ENCODE measurements at regions not wholly inside any gene's neighbourhood (a gene's known extent, or its start where the extent isn't known, plus 50 kb on each side); places are given as distances from the start of the nearest gene placed in this dataset.
"Not testable (repeated sequence)": the region's sequence is repeated elsewhere in the genome, so short reads cannot be mapped to it uniquely, and the experiment has no call there.

- no peaks in the 10 kb centered on the region for H3K9me3 ChIP-seq (ENCODE audit: low read length)
- H3K36me3 ChIP-seq (ENCODE audit: insufficient read depth, low read length) = no peaks in the 10 kb centered on the region
- H2AFZ ChIP-seq (ENCODE audit: low read depth, low read length) = no peak overlapping the region
- H3K4me1 ChIP-seq (ENCODE audit: insufficient read depth, low read length) = peaks cover 7% of the 10 kb centered on the region
- no peak overlapping the region for H3K4me3 ChIP-seq (ENCODE audit: low read length)
- H3K27me3 ChIP-seq (ENCODE audit: insufficient read depth, low read length) = no peaks in the 10 kb centered on the region
Measured at GRCh38 chr12:90543841-90544240, 411.1 kb downstream of the CCER1 start.

GRCh38 chr12:90543374-90543773, 411.6 kb downstream of the CCER1 start:
- H3K4me3 ChIP-seq (ENCODE audit: low read length) = no peak overlapping the region
- no peak overlapping the region for H2AFZ ChIP-seq (ENCODE audit: low read depth, low read length)
- H3K27me3 ChIP-seq (ENCODE audit: insufficient read depth, low read length) = no peaks in the 10 kb centered on the region
- H3K36me3 ChIP-seq (ENCODE audit: insufficient read depth, low read length) = no peaks in the 10 kb centered on the region
- peaks cover 7% of the 10 kb centered on the region for H3K4me1 ChIP-seq (ENCODE audit: insufficient read depth, low read length)
- H3K9me3 ChIP-seq (ENCODE audit: low read length) = no peaks in the 10 kb centered on the region

- not testable (repeated sequence) for H3K4me1 ChIP-seq (ENCODE audit: insufficient read depth, low read length); H3K27me3 ChIP-seq (ENCODE audit: insufficient read depth, low read length); H3K4me3 ChIP-seq (ENCODE audit: low read length); H2AFZ ChIP-seq (ENCODE audit: low read depth, low read length); H3K9me3 ChIP-seq (ENCODE audit: low read length); H3K36me3 ChIP-seq (ENCODE audit: insufficient read depth, low read length)
Measured at GRCh38 chr12:90542852-90543251, 412.1 kb downstream of the CCER1 start.

GRCh38 chr12:90533828-90534227, 421.1 kb downstream of the CCER1 start:
- H3K36me3 ChIP-seq (ENCODE audit: insufficient read depth, low read length); H3K9me3 ChIP-seq (ENCODE audit: low read length); H2AFZ ChIP-seq (ENCODE audit: low read depth, low read length); H3K4me1 ChIP-seq (ENCODE audit: insufficient read depth, low read length); H3K27me3 ChIP-seq (ENCODE audit: insufficient read depth, low read length); H3K4me3 ChIP-seq (ENCODE audit: low read length): not testable (repeated sequence)

- Histone ChIP-seq H3K4me1 (ENCODE audit: insufficient read depth, low read length) (no peaks in the 10 kb centered on the region), H3K4me3 (ENCODE audit: low read length) (no peak overlapping the region), H3K9me3 (ENCODE audit: low read length) (no peaks in the 10 kb centered on the region), H2AFZ (ENCODE audit: low read depth, low read length) (no peak overlapping the region), H3K36me3 (ENCODE audit: insufficient read depth, low read length) (no peaks in the 10 kb centered on the region), H3K27me3 (ENCODE audit: insufficient read depth, low read length) (no peaks in the 10 kb centered on the region)
Measured at GRCh38 chr12:90520002-90520734, 434.8 kb downstream of the CCER1 start.

- Histone ChIP-seq H2AFZ (ENCODE audit: low read depth, low read length) (no peak overlapping the region), H3K27me3 (ENCODE audit: insufficient read depth, low read length) (no peaks in the 10 kb centered on the region), H3K4me3 (ENCODE audit: low read length) (no peak overlapping the region), H3K4me1 (ENCODE audit: insufficient read depth, low read length) (no peaks in the 10 kb centered on the region), H3K36me3 (ENCODE audit: insufficient read depth, low read length) (no peaks in the 10 kb centered on the region), H3K9me3 (ENCODE audit: low read length) (no peaks in the 10 kb centered on the region)
Measured at GRCh38 chr12:90519285-90519684, 435.7 kb downstream of the CCER1 start.

- Histone ChIP-seq H3K27me3 (ENCODE audit: insufficient read depth, low read length) (no peaks in the 10 kb centered on the region), H3K9me3 (ENCODE audit: low read length) (no peaks in the 10 kb centered on the region), H3K4me3 (ENCODE audit: low read length) (no peak overlapping the region), H2AFZ (ENCODE audit: low read depth, low read length) (no peak overlapping the region), H3K36me3 (ENCODE audit: insufficient read depth, low read length) (no peaks in the 10 kb centered on the region), H3K4me1 (ENCODE audit: insufficient read depth, low read length) (no peaks in the 10 kb centered on the region)
Measured at GRCh38 chr12:90515199-90516175, 439.5 kb downstream of the CCER1 start.

- no peaks in the 10 kb centered on the region for H3K9me3 ChIP-seq (ENCODE audit: low read length)
- H3K4me3 ChIP-seq (ENCODE audit: low read length) = no peak overlapping the region
- no peaks in the 10 kb centered on the region for H3K27me3 ChIP-seq (ENCODE audit: insufficient read depth, low read length)
- H3K36me3 ChIP-seq (ENCODE audit: insufficient read depth, low read length) = no peaks in the 10 kb centered on the region
- no peaks in the 10 kb centered on the region for H3K4me1 ChIP-seq (ENCODE audit: insufficient read depth, low read length)
- no peak overlapping the region for H2AFZ ChIP-seq (ENCODE audit: low read depth, low read length)
Measured at GRCh38 chr12:90514325-90514724, 440.7 kb downstream of the CCER1 start.

- H2AFZ ChIP-seq (ENCODE audit: low read depth, low read length) = no peak overlapping the region
- no peaks in the 10 kb centered on the region for H3K36me3 ChIP-seq (ENCODE audit: insufficient read depth, low read length)
- no peaks in the 10 kb centered on the region for H3K4me1 ChIP-seq (ENCODE audit: insufficient read depth, low read length)
- no peaks in the 10 kb centered on the region for H3K9me3 ChIP-seq (ENCODE audit: low read length)
- no peaks in the 10 kb centered on the region for H3K27me3 ChIP-seq (ENCODE audit: insufficient read depth, low read length)
- H3K4me3 ChIP-seq (ENCODE audit: low read length) = no peak overlapping the region
Measured at GRCh38 chr12:90512518-90512917, 442.5 kb downstream of the CCER1 start.

GRCh38 chr12:90510948-90511347, 444.0 kb downstream of the CCER1 start:
- Histone ChIP-seq H3K9me3 (ENCODE audit: low read length) (no peaks in the 10 kb centered on the region), H3K27me3 (ENCODE audit: insufficient read depth, low read length) (no peaks in the 10 kb centered on the region), H2AFZ (ENCODE audit: low read depth, low read length) (no peak overlapping the region), H3K4me1 (ENCODE audit: insufficient read depth, low read length) (no peaks in the 10 kb centered on the region), H3K4me3 (ENCODE audit: low read length) (no peak overlapping the region), H3K36me3 (ENCODE audit: insufficient read depth, low read length) (no peaks in the 10 kb centered on the region)

- Histone ChIP-seq H3K4me3 (ENCODE audit: low read length) (no peak overlapping the region), H3K36me3 (ENCODE audit: insufficient read depth, low read length) (no peaks in the 10 kb centered on the region), H3K9me3 (ENCODE audit: low read length) (no peaks in the 10 kb centered on the region), H3K27me3 (ENCODE audit: insufficient read depth, low read length) (no peaks in the 10 kb centered on the region), H2AFZ (ENCODE audit: low read depth, low read length) (no peak overlapping the region), H3K4me1 (ENCODE audit: insufficient read depth, low read length) (no peaks in the 10 kb centered on the region)
Measured at GRCh38 chr12:90504806-90505205, 450.2 kb downstream of the CCER1 start.

GRCh38 chr12:90502070-90502469, 452.9 kb downstream of the CCER1 start:
- Histone ChIP-seq H3K4me1 (ENCODE audit: insufficient read depth, low read length) (no peaks in the 10 kb centered on the region), H3K4me3 (ENCODE audit: low read length) (no peak overlapping the region), H3K9me3 (ENCODE audit: low read length) (no peaks in the 10 kb centered on the region), H2AFZ (ENCODE audit: low read depth, low read length) (no peak overlapping the region), H3K27me3 (ENCODE audit: insufficient read depth, low read length) (no peaks in the 10 kb centered on the region), H3K36me3 (ENCODE audit: insufficient read depth, low read length) (no peaks in the 10 kb centered on the region)

- Histone ChIP-seq H3K36me3 (ENCODE audit: insufficient read depth, low read length) (no peaks in the 10 kb centered on the region), H3K4me3 (ENCODE audit: low read length) (no peak overlapping the region), H3K9me3 (ENCODE audit: low read length) (no peaks in the 10 kb centered on the region), H3K27me3 (ENCODE audit: insufficient read depth, low read length) (no peaks in the 10 kb centered on the region), H2AFZ (ENCODE audit: low read depth, low read length) (no peak overlapping the region), H3K4me1 (ENCODE audit: insufficient read depth, low read length) (no peaks in the 10 kb centered on the region)
Measured at GRCh38 chr12:90501412-90501811, 453.6 kb downstream of the CCER1 start.

All from neuron (in vitro differentiated cells).